GM12872 (cell line): ENCODE measurements at regions not wholly inside any gene's neighbourhood (a gene's known extent, or its start where the extent isn't known, plus 50 kb on each side); places are given as distances from the start of the nearest gene placed in this dataset.

Source experiments
- CTCF ChIP-seq: IDR thresholded peaks from 3 replicates; pipeline ENCODE4 v1.5.1; 2011; ENCODE audit warnings: low read depth, mild to moderate bottlenecking, low read length, moderate library complexity; ENCODE audit not compliant: insufficient read depth

GRCh38 chr10:111989136-111989911, 194.2 kb downstream of the GPAM start:
- no peak for TF ChIP-seq CTCF

- no peak for TF ChIP-seq CTCF
These were observed 192.8 kb downstream of the GPAM start for GRCh38 chr10:111990734-111991133.

GRCh38 chr10:111993321-111993720, 190.2 kb downstream of the GPAM start:
- TF ChIP-seq CTCF = no peak

GRCh38 chr10:111993872-111994426, 189.6 kb downstream of the GPAM start:
- TF ChIP-seq CTCF = no peak

- no peak for TF ChIP-seq CTCF
These were observed 187.5 kb downstream of the GPAM start for GRCh38 chr10:111996103-111996502.

GRCh38 chr10:111998728-111999127, 184.8 kb downstream of the GPAM start:
- no peak for TF ChIP-seq CTCF

- TF ChIP-seq CTCF = no peak
These were observed 184.2 kb downstream of the GPAM start for GRCh38 chr10:111999205-111999914.
